ENCODE measurements at regions not wholly inside any gene's neighbourhood (a gene's known extent, or its start where the extent isn't known, plus 50 kb on each side); places are given as distances from the start of the nearest gene placed in this dataset.

GRCh38 chr4:136320465-136320813 is 1211.9 kb downstream of the PCDH18 start:
- DNase-seq (ENCODE audit: low read depth in 2 of 3, low spot score in 2 of 3): no peak

GRCh38 chr4:136319789-136320464 is 1212.4 kb downstream of the PCDH18 start:
- no peak for DNase-seq (ENCODE audit: low read depth in 2 of 3, low spot score in 2 of 3)

- DNase-seq (ENCODE audit: low read depth in 2 of 3, low spot score in 2 of 3): no peak
These were observed 1215.3 kb downstream of the PCDH18 start for GRCh38 chr4:136316961-136317360.

GRCh38 chr4:136314686-136315085 is 1217.6 kb downstream of the PCDH18 start:
- no peak for DNase-seq (ENCODE audit: low read depth in 2 of 3, low spot score in 2 of 3)

GRCh38 chr4:136311774-136312173 is 1220.5 kb downstream of the PCDH18 start:
- DNase-seq (ENCODE audit: low read depth in 2 of 3, low spot score in 2 of 3): no peak

- no peak for DNase-seq (ENCODE audit: low read depth in 2 of 3, low spot score in 2 of 3)
These were observed 1224.5 kb downstream of the PCDH18 start for GRCh38 chr4:136307765-136308164.

GRCh38 chr4:136306361-136306760 is 1225.9 kb downstream of the PCDH18 start:
- DNase-seq (ENCODE audit: low read depth in 2 of 3, low spot score in 2 of 3): no peak

- DNase-seq (ENCODE audit: low read depth in 2 of 3, low spot score in 2 of 3): no peak
These were observed 1229.7 kb downstream of the PCDH18 start for GRCh38 chr4:136302566-136302965.

- no peak for DNase-seq (ENCODE audit: low read depth in 2 of 3, low spot score in 2 of 3)
These were observed 1230.4 kb downstream of the PCDH18 start for GRCh38 chr4:136301749-136302495.

- no peak for DNase-seq (ENCODE audit: low read depth in 2 of 3, low spot score in 2 of 3)
These were observed 1248.3 kb downstream of the PCDH18 start for GRCh38 chr4:136283977-136284376.

GRCh38 chr4:136281889-136282288 is 1250.4 kb downstream of the PCDH18 start:
- DNase-seq (ENCODE audit: low read depth in 2 of 3, low spot score in 2 of 3): no peak

- no peak for DNase-seq (ENCODE audit: low read depth in 2 of 3, low spot score in 2 of 3)
These were observed 1251.0 kb downstream of the PCDH18 start for GRCh38 chr4:136281307-136281706.

- DNase-seq (ENCODE audit: low read depth in 2 of 3, low spot score in 2 of 3): no peak
These were observed 1254.6 kb downstream of the PCDH18 start for GRCh38 chr4:136277741-136278140.

- DNase-seq (ENCODE audit: low read depth in 2 of 3, low spot score in 2 of 3): no peak
These were observed 1285.4 kb downstream of the PCDH18 start for GRCh38 chr4:136246876-136247275.

- DNase-seq (ENCODE audit: low read depth in 2 of 3, low spot score in 2 of 3): no peak
These were observed 1290.9 kb downstream of the PCDH18 start for GRCh38 chr4:136241221-136241986.

- no peak for DNase-seq (ENCODE audit: low read depth in 2 of 3, low spot score in 2 of 3)
These were observed 1305.0 kb downstream of the PCDH18 start for GRCh38 chr4:136227315-136227714.

GRCh38 chr4:136219592-136220125 is 1312.6 kb downstream of the PCDH18 start:
- no peak for DNase-seq (ENCODE audit: low read depth in 2 of 3, low spot score in 2 of 3)

- no peak for DNase-seq (ENCODE audit: low read depth in 2 of 3, low spot score in 2 of 3)
These were observed 1329.1 kb downstream of the PCDH18 start for GRCh38 chr4:136203199-136203598.

GRCh38 chr4:136198358-136198757 is 1333.9 kb downstream of the PCDH18 start:
- no peak for DNase-seq (ENCODE audit: low read depth in 2 of 3, low spot score in 2 of 3)

- no peak for DNase-seq (ENCODE audit: low read depth in 2 of 3, low spot score in 2 of 3)
These were observed 1337.3 kb downstream of the PCDH18 start for GRCh38 chr4:136194962-136195361.

GRCh38 chr4:136186650-136187049 is 1345.6 kb downstream of the PCDH18 start:
- no peak for DNase-seq (ENCODE audit: low read depth in 2 of 3, low spot score in 2 of 3)

- DNase-seq (ENCODE audit: low read depth in 2 of 3, low spot score in 2 of 3): no peak
These were observed 1348.8 kb downstream of the PCDH18 start for GRCh38 chr4:136183513-136183912.

Measured in activated CD8-positive, alpha-beta memory T cell treated with anti-CD3 and anti-CD28 coated beads for 48 hours (primary cell).